CD14-positive monocyte (primary cell): ENCODE measurements at regions not wholly inside any gene's neighbourhood (a gene's known extent, or its start where the extent isn't known, plus 50 kb on each side); places are given as distances from the start of the nearest gene placed in this dataset.

ENCODE experiments used
- DNase-seq, 3 donors: peaks; one replicate each; pipeline ENCODE4 v3.0.0-alpha.2; 2011 to 2022
- H2AFZ ChIP-seq: 2 replicates; pipeline ENCODE4 v1.6.0; 2012; ENCODE audit warnings: mild to moderate bottlenecking, low read depth, low read length, inconsistent platforms; ENCODE audit not compliant: insufficient read depth, poor library complexity, severe bottlenecking
- H3K27ac ChIP-seq, 2 donors: 1 replicate in 1 of 2; 2 replicates in 1 of 2; pipeline ENCODE4 v1.5.1; 2012 to 2013; ENCODE audit warnings: low read length in 2 of 2, control low read depth in 1 of 2, inconsistent platforms in 1 of 2, low read depth in 1 of 2, mild to moderate bottlenecking in 1 of 2
- H3K27me3 ChIP-seq, 2 donors: one replicate each; pipeline versions ENCODE4 v1.6.0 to v1.6.1; 2011 to 2013; ENCODE audit warnings: low read length in 2 of 2; ENCODE audit not compliant: control insufficient read depth in 2 of 2, insufficient read depth in 2 of 2
- H3K36me3 ChIP-seq, 2 donors: replicated peaks in 1 of 2; 1 replicate in 1 of 2; 2 replicates in 1 of 2; pipeline versions ENCODE4 v1.5.1 to v1.6.1; 2012 to 2013; ENCODE audit warnings: low read length in 2 of 2, control low read depth in 1 of 2, inconsistent platforms in 1 of 2, mild to moderate bottlenecking in 1 of 2; ENCODE audit not compliant: insufficient read depth in 2 of 2, control insufficient read depth in 1 of 2
- H3K4me1 ChIP-seq, 2 donors: 1 replicate in 1 of 2; 2 replicates in 1 of 2; pipeline versions ENCODE4 v1.5.1 to v1.6.1; 2012 to 2013; ENCODE audit warnings: low read length in 2 of 2, control low read depth in 1 of 2, inconsistent platforms in 1 of 2, mild to moderate bottlenecking in 1 of 2, moderate library complexity in 1 of 2; ENCODE audit not compliant: insufficient read depth in 2 of 2, control insufficient read depth in 1 of 2
- H3K4me2 ChIP-seq: replicated peaks from 2 replicates; pipeline ENCODE3; 2012; ENCODE audit warnings: low read length, moderate library complexity, mild to moderate bottlenecking; ENCODE audit not compliant: poor library complexity, severe bottlenecking; ENCODE audit errors: extremely low read depth
- H3K4me3 ChIP-seq, 3 experiments: fragments of 200-600 bp in 1 of 3; sonication (generic) in 1 of 3; replicated peaks in 1 of 3; 1 replicate in 2 of 3; 2 replicates in 1 of 3; pipeline ENCODE4 v1.5.1; 2011 to 2013; ENCODE audit warnings: low read length in 3 of 3, mild to moderate bottlenecking in 3 of 3, control low read depth in 2 of 3, low read depth in 2 of 3, inconsistent platforms in 1 of 3, moderate library complexity in 1 of 3
- H3K79me2 ChIP-seq: 2 replicates; pipeline ENCODE4 v1.6.0; 2012; ENCODE audit warnings: mild to moderate bottlenecking, control low read depth, inconsistent platforms, low read length, moderate library complexity; ENCODE audit not compliant: insufficient read depth
- H3K9ac ChIP-seq: 2 replicates; pipeline ENCODE4 v1.6.0; 2017; ENCODE audit warnings: low read length, mild to moderate bottlenecking; ENCODE audit not compliant: insufficient read depth, poor library complexity, severe bottlenecking
- H3K9me3 ChIP-seq, 2 donors: replicated peaks in 1 of 2; 1 replicate in 1 of 2; 2 replicates in 1 of 2; pipeline versions ENCODE4 v1.5.1 to v1.6.1; 2012 to 2013; ENCODE audit warnings: low read length in 2 of 2, control low read depth in 1 of 2; ENCODE audit not compliant: control insufficient read depth in 1 of 2, insufficient read depth in 1 of 2
- H4K20me1 ChIP-seq: 2 replicates; pipeline ENCODE4 v1.6.0; 2012; ENCODE audit warnings: mild to moderate bottlenecking, low read length, control low read depth, moderate library complexity; ENCODE audit not compliant: insufficient read depth
- H3K27ac Mint-ChIP-seq, 7 donors: one replicate each; pipeline ENCODE4 v1.8.0; 2020; ENCODE audit warnings: mild to moderate bottlenecking in 7 of 7, mixed read lengths in 7 of 7, moderate library complexity in 6 of 7, inconsistent platforms in 2 of 7
- H3K27me3 Mint-ChIP-seq, 3 donors: one replicate each; pipeline ENCODE4 v1.8.0; 2021 to 2022; ENCODE audit warnings: low read depth in 3 of 3, mild to moderate bottlenecking in 3 of 3, mixed read lengths in 3 of 3, moderate library complexity in 3 of 3, inconsistent platforms in 1 of 3
- H3K36me3 Mint-ChIP-seq, 2 donors: one replicate each; pipeline ENCODE4 v1.8.0; 2020; ENCODE audit warnings: mixed read lengths in 2 of 2, inconsistent platforms in 1 of 2, mild to moderate bottlenecking in 1 of 2
- H3K4me1 Mint-ChIP-seq: one replicate; pipeline ENCODE4 v1.8.0; 2020; ENCODE audit warnings: mild to moderate bottlenecking, mixed read lengths
- H3K4me3 Mint-ChIP-seq, 2 donors: one replicate each; pipeline ENCODE4 v1.8.0; 2020; ENCODE audit warnings: mild to moderate bottlenecking in 2 of 2, mixed read lengths in 2 of 2, moderate library complexity in 1 of 2
- H3K9me3 Mint-ChIP-seq, 7 donors: one replicate each; pipeline ENCODE4 v1.8.0; 2020 to 2022; ENCODE audit warnings: mixed read lengths in 7 of 7, mild to moderate bottlenecking in 6 of 7, moderate library complexity in 6 of 7, inconsistent platforms in 2 of 7
- WGBS: methylation state at CpG from one replicate; pipeline ENCODE4 v1.1.5; 2013; ENCODE audit warnings: missing lambda C conversion rate; ENCODE audit not compliant: insufficient coverage; 5-methylcytosine and 5-hydroxymethylcytosine counted together
- intact Hi-C, 2 donors: fragments of 100-400 bp; cut with micrococcal nuclease; formaldehyde crosslinking; loops; one replicate each; pipeline versions ENCODE4 v1.15.0 to v1.15.1; 2023
- TF ChIP-seq, protein P1 (sequence below): fragments of 200-600 bp; IDR thresholded peaks from one replicate; pipeline ENCODE4 v1.8.0; 2022; ENCODE audit warnings: antibody characterized with exemption, mild to moderate bottlenecking

DNA sequence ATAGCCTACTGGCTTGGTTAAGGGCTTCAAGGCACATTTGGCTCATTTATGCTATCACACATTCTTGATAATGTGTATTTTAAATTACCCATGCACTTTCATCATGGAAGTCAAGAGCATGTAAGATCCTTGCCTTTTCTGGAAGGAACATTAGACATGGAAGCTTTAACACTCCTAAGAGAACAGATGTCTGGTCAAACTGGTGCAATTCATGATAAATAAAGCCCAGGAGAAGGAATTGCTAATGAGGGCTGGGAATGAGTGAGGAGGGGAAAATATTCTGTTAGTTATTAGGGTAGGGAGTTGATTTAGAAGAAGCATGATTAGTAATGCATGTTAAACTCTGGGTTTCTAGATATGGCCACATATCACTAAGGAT lies 688.6 kb upstream of the CITED2 start:
- Histone ChIP-seq H2AFZ (no peak overlapping the region), H3K9ac (no peak overlapping the region), H3K9me3 (no peaks in the 10 kb centered on the region), H3K79me2 (no peaks in the 10 kb centered on the region), H3K4me1 (no peaks in the 10 kb centered on the region), H3K27me3 (no peaks in the 10 kb centered on the region), H3K27ac (no peak overlapping the region), H3K4me2 (no peak overlapping the region), H3K36me3 (no peaks in the 10 kb centered on the region), H4K20me1 (no peaks in the 10 kb centered on the region), H3K4me3 (no peak overlapping the region)
- Mint-ChIP-seq H3K4me1 (peaks cover 3% of the 10 kb centered on the region), H3K27me3 (no peaks in the 10 kb centered on the region), H3K27ac (no peak overlapping the region), H3K36me3 (no peaks in the 10 kb centered on the region), H3K4me3 (no peak overlapping the region), H3K9me3 (peaks cover 0 to 7% (median 2%) of the 10 kb centered on the region in 7 donors)
- DNase-seq: no peak
- TF ChIP-seq, protein P1, sequence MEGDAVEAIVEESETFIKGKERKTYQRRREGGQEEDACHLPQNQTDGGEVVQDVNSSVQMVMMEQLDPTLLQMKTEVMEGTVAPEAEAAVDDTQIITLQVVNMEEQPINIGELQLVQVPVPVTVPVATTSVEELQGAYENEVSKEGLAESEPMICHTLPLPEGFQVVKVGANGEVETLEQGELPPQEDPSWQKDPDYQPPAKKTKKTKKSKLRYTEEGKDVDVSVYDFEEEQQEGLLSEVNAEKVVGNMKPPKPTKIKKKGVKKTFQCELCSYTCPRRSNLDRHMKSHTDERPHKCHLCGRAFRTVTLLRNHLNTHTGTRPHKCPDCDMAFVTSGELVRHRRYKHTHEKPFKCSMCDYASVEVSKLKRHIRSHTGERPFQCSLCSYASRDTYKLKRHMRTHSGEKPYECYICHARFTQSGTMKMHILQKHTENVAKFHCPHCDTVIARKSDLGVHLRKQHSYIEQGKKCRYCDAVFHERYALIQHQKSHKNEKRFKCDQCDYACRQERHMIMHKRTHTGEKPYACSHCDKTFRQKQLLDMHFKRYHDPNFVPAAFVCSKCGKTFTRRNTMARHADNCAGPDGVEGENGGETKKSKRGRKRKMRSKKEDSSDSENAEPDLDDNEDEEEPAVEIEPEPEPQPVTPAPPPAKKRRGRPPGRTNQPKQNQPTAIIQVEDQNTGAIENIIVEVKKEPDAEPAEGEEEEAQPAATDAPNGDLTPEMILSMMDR: no peak
- intact Hi-C loops: no loop called here

DNA sequence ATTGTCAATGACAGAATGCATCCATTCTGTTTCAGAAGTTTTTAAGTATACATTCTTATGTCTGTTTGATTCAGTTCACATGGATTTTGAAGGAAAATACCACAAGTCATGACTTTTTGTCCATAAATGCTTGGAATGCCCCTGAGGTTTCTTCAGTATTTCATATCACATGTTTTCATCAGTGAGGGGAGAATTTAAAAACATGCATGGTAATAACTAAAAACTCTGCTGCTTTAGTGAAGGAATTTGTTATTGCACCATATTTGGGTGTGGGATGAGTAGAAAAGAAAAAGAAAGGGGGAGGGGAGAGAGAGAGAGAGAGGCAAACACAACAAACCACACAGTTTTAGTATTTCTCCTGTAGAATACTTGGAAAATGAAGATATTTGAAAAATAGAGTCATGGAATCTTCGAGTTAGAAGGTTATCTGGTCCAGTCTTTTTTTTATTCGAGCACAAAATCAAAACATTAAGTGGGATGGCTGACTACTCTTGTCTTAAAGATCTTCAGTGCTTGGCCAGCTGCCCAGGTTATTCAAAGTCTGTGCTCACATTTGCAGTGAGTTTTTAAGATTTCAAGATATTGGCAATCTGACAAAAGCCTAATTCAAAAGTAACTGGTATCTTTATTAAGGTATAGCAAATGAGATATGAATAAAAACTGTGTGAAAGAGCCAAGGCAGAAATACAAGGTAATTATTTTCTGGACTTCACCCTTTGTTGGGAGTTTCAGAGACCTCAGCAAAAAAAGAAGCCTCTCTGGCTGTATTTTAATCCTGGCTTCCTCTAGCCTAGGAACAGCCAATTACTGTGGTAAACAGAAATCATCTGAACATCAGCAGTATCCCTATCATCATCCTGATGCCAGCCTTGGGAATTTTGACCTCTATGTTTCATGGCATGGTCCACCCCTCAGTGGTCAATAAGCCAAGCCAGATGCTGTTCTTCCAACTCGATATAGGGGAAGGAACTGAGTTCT lies 687.9 kb upstream of the CITED2 start:
- Histone ChIP-seq H3K9ac (no peak overlapping the region), H4K20me1 (no peaks in the 10 kb centered on the region), H3K79me2 (no peaks in the 10 kb centered on the region), H3K27me3 (no peaks in the 10 kb centered on the region), H2AFZ (no peak overlapping the region), H3K27ac (no peak overlapping the region), H3K36me3 (no peaks in the 10 kb centered on the region), H3K4me3 (no peak overlapping the region), H3K9me3 (no peaks in the 10 kb centered on the region), H3K4me1 (no peaks in the 10 kb centered on the region), H3K4me2 (no peak overlapping the region)
- peaks cover 3% of the 10 kb centered on the region for H3K4me1 Mint-ChIP-seq
- no peak overlapping the region for H3K27ac Mint-ChIP-seq
- H3K27me3 Mint-ChIP-seq: no peaks in the 10 kb centered on the region
- intact Hi-C loops: no loop called here
- 100% methylated on average over 2 of the region's 3 CpGs for WGBS
- DNase-seq: no peak
- peaks cover 0 to 3% (median 2%) of the 10 kb centered on the region in 7 donors for H3K9me3 Mint-ChIP-seq
- TF ChIP-seq, protein P1: no peak
- no peaks in the 10 kb centered on the region for H3K36me3 Mint-ChIP-seq
- no peak overlapping the region for H3K4me3 Mint-ChIP-seq
